SIG-M5 (cell line): ENCODE measurements at regions not wholly inside any gene's neighbourhood (a gene's known extent, or its start where the extent isn't known, plus 50 kb on each side); places are given as distances from the start of the nearest gene placed in this dataset.

Experiments used
- DNase-seq: peaks from one replicate; lab custom pipeline; 2025; lab: John Stamatoyannopoulos, UW

- no peak for DNase-seq
These were observed 59.1 kb upstream of the FAM20A start for GRCh38 chr17:68660302-68660701.

GRCh38 chr17:68658999-68659780 lies 58.0 kb upstream of the FAM20A start:
- no peak for DNase-seq

GRCh38 chr17:68657576-68657975 lies 56.4 kb upstream of the FAM20A start:
- no peak for DNase-seq

- DNase-seq, result no peak
These were observed 56.0 kb upstream of the FAM20A start for GRCh38 chr17:68657166-68657565.

GRCh38 chr17:68656666-68657065 lies 55.5 kb upstream of the FAM20A start:
- no peak for DNase-seq
